ENCODE measurements at regions not wholly inside any gene's neighbourhood (a gene's known extent, or its start where the extent isn't known, plus 50 kb on each side); places are given as distances from the start of the nearest gene placed in this dataset.

DNA sequence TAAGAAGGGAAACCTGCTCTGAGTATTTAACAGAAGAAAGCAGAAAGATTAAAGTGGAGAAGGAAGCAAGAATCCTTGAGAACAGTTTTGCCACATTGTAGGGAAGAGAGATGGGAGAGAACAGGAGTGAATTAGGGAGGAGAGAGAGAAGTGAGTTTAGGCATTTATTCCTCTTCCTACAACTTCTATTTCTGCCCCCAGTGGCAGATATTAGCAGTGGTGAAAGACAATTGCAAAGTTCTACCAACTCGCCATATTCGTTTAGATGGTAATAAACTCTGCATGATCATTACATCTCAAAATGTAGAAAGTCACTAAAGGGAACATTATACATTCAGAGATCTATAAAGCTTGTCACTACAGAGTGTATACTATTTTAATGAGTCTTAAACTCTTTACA, 440.1 kb upstream of the TRPC7 start:
- no peak for DNase-seq (ENCODE audit: low read depth in 1 of 2, low spot score in 1 of 2)
- in situ Hi-C loops (cut with HindIII; ENCODE audit: low pct_unique_long_range_greater_than_20kb, low sequenced_read_pairs): no loop called here
- no peak for TF ChIP-seq JUND (IDR thresholded peaks at IDR 0.05; ENCODE audit: low read depth)

DNA sequence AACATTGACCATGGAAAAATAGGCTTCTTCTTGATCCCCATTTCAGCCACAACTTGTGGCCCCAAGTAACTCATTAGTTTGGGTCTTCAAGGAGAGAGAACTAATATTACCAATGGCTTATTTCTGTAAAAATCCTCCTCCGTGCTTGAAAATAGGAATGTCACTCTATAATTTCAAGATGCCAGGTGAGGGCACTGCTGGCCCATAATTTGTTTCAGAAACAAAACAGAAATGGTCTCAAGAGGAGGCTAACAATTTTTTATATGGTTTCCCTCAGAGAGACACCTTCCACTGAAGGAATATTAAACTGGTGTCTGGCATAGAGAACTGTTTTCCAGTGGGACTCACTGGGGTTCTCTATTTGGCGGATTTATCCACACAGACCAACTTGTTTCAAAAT, 437.0 kb upstream of the TRPC7 start:
- no peak for TF ChIP-seq JUND (IDR thresholded peaks at IDR 0.05; ENCODE audit: low read depth)
- peak; percentile 19 to 51 for DNase-seq (ENCODE audit: low read depth in 1 of 2, low spot score in 1 of 2)
- in situ Hi-C loops (cut with HindIII; ENCODE audit: low pct_unique_long_range_greater_than_20kb, low sequenced_read_pairs): no loop called here

DNA sequence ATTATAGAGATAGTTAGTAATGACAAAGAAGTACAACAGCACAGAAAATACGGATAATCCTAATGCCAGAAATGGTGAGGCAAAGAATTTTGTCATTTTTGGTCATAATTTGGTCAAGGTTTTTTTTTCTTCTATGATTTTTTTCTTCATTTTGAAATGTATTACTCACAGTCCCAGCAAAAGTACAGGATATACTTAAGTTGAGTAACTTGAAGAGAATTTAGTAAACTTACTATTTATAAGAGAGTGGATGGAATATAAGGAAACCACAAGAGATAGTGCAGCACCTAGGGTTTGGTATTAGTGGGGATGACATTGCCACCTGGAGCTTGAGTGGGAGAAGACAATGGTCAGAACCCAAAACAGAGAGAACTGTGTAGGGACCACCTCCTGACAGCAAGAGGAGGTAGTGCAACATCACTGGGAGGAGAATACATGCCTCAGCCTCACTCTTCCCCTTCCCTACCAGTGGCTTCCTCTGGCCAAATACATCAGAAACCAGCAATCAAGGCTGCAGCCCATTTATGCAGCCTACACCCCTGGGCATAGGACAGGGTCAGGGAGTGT, 434.5 kb upstream of the TRPC7 start:
- no peak for TF ChIP-seq JUND (IDR thresholded peaks at IDR 0.05; ENCODE audit: low read depth)
- in situ Hi-C loops (cut with HindIII; ENCODE audit: low pct_unique_long_range_greater_than_20kb, low sequenced_read_pairs): no loop called here
- DNase-seq (ENCODE audit: low read depth in 1 of 2, low spot score in 1 of 2): peak in 1 of 2 experiments; percentile 24

DNA sequence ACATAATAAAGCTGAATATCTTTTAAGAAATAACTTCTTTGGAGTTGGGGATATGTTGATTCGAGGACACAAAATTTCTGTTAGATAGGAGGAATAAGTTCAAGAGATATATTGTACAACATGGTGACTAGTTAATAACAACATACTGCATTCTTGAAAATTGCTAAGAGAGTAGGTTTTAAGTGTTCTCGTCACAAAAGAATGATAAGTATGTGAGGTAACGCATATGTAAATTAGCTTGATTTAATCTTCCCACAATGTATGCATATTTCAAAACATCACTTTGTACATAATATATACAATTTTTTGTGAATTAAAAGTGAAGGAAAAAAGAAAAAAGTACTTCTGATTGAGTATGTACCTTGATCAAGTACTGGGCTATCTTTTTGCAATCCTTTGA, 428.0 kb upstream of the TRPC7 start:
- no peak for DNase-seq (ENCODE audit: low read depth in 1 of 2, low spot score in 1 of 2)
- TF ChIP-seq JUND (IDR thresholded peaks at IDR 0.05; ENCODE audit: low read depth): no peak
- in situ Hi-C loops (cut with HindIII; ENCODE audit: low pct_unique_long_range_greater_than_20kb, low sequenced_read_pairs): no loop called here

DNA sequence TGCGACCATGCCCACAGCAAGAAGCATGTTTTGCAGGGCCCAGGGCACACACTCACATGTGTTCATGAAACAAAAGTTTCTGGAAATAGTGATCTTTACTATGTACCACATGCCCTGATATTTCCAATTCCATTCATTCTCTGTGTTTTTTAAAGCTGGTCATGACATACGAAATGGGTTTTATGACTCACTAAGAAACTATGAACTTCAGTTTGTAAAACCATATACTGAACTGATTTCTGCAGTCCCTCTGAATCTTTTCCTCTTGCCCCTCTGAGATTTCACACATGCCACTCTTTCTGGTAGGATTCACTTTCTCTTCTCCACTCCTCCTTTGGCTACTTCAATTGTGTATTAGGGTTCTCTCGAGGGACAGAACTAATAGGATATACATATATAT, 416.1 kb upstream of the TRPC7 start:
- in situ Hi-C loops (cut with HindIII; ENCODE audit: low pct_unique_long_range_greater_than_20kb, low sequenced_read_pairs): no loop called here
- DNase-seq (ENCODE audit: low read depth in 1 of 2, low spot score in 1 of 2): no peak
- no peak for TF ChIP-seq JUND (IDR thresholded peaks at IDR 0.05; ENCODE audit: low read depth)

DNA sequence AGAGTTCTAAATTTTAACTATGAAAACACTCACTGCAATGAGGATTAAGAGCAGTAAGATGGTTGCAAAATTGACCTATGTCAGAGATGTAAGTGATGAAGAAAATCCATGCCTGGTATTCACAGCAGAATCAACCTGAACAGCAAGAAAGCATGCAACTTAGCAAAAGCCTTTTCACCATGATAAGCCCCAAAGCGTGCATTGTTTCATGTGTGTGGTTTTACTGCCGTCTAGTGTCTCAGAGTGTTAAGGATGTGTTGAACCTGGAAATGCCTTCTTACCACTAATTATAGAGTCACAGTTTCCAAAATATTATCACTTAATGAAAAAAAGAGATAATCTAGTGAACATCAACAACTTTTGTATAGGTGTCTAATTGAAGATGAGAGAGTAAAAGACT, 415.2 kb upstream of the TRPC7 start:
- no peak for TF ChIP-seq JUND (IDR thresholded peaks at IDR 0.05; ENCODE audit: low read depth)
- DNase-seq (ENCODE audit: low read depth in 1 of 2, low spot score in 1 of 2): peak in 1 of 2 experiments; percentile 71
- in situ Hi-C loops (cut with HindIII; ENCODE audit: low pct_unique_long_range_greater_than_20kb, low sequenced_read_pairs): no loop called here

DNA sequence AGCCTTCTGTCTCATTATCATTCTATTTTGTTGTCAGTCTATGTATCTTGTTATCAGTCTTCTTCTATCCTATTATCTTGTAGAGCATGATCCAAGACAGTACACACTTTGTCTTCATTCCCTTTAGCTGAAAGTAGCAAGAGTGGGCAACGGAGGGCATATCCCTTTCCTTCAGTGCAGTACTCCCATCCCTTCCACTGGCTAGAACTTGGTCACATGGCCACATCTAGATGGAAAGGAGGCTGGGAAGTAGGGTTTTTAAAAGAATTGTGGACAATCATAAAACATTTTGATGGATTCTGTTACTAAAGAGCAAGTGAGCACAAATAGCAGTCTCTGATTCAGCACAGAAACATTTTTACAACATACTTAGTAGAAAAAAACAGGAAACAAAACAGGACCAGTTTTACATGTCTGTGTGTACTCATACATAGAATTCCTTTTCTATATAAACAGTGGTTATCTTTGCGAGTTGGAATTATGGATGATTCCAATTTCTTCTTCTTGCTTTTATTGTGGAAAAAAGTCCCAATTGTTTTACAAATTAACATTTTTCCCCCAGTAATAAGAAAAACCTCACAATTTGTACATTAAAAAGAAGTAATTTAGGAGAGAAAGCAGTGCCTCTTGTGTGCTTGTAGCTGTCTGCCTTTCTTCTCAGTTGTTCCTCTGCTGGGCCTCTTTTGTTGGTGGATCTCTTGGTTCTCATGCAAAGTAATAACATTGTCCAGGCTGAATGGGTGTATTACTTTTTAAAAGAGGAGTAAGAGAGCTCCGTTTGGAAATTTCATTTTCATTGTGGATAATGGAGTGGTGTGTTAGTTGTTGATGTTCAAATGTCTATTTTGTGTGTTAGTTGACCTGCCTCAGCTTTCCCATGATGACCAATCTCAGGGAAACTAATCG, 410.9 kb upstream of the TRPC7 start:
- peak; percentile 70; the same call in 1 of the 2 replicates for TF ChIP-seq JUND (IDR thresholded peaks at IDR 0.05; ENCODE audit: low read depth)
- peak in 1 of 2 experiments; percentile 60 for DNase-seq (ENCODE audit: low read depth in 1 of 2, low spot score in 1 of 2)
- in situ Hi-C loops (cut with HindIII; ENCODE audit: low pct_unique_long_range_greater_than_20kb, low sequenced_read_pairs): no loop called here

DNA sequence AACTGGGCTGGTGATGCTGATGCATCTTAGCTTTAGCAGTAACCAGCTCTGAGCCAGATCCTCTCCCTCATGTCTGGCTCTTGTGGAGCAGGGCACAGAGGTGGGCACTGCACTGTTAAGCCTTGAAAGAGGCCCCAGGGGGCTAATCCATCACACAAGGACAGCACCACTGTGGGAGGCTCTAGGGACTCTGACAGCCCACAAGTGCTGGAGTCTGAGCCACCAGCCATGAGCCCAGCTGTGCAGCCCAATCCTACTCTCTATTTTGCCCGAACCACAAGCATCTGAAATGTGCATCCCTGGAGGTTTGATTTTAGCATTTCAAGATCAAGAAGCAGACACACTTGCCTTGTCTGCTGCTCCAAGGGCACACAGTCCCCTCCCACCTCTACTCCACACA, 407.1 kb upstream of the TRPC7 start:
- in situ Hi-C loops (cut with HindIII; ENCODE audit: low pct_unique_long_range_greater_than_20kb, low sequenced_read_pairs): no loop called here
- no peak for TF ChIP-seq JUND (IDR thresholded peaks at IDR 0.05; ENCODE audit: low read depth)
- no peak for DNase-seq (ENCODE audit: low read depth in 1 of 2, low spot score in 1 of 2)

DNA sequence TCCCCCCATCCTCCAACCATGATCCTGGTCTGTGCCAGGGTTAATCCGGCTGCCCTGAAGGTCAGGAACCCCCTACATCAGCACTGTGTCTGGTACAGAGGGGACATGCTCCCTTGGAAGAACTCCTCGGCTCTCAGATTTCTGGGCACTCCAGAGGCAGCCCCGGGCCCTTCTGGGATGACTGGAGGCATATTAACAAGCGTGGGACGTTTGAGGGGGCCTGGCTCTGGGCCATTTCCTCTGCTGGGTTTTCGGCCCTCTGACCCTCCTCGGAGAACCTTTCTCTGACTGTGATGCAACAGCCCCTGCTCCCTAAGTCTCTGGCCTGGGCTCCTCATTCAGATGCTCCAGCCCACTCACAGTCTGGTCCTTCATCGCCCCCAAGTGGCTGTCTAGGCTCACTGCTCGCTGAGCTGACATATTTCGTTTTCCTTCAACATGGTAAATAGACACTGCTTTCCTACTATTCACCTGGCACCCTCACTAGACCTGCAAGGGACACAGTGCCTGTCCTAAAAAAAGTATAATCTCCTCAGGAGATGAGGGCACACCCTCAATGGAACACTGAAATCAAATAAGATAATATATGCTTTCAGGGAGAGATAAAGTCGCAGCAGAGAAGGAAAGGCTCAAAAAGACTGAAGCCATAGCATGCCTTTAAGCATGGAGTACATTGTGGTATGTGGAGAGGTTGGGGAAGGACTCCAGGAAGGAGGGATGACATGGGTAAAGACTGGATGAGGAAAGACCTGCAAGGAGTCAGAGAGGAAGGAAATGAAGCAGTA, 404.7 kb upstream of the TRPC7 start:
- no peak for TF ChIP-seq JUND (IDR thresholded peaks at IDR 0.05; ENCODE audit: low read depth)
- DNase-seq (ENCODE audit: low read depth in 1 of 2, low spot score in 1 of 2): peak; percentile 72 to 89
- in situ Hi-C loops (cut with HindIII; ENCODE audit: low pct_unique_long_range_greater_than_20kb, low sequenced_read_pairs): no loop called here

DNA sequence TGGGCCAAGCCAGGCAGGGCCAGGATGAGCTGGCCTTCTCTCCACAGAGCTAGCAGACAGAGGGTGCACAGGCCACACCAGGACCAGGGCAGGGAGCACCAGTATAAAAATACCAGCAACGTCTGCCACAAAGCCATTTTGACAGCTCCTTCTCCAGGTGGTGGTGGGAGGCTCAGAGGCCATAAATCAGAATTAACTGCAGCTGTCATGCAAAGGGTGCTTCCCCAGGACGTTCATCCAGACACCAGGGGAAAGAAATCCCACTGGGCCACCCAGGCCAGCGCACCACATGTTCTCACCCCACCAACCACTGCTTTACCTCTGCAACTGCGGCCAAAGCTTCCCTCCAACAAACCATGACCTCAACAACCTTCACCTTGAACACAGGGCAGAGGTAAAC, 403.7 kb upstream of the TRPC7 start:
- DNase-seq (ENCODE audit: low read depth in 1 of 2, low spot score in 1 of 2): no peak
- in situ Hi-C loops (cut with HindIII; ENCODE audit: low pct_unique_long_range_greater_than_20kb, low sequenced_read_pairs): no loop called here
- no peak for TF ChIP-seq JUND (IDR thresholded peaks at IDR 0.05; ENCODE audit: low read depth)

DNA sequence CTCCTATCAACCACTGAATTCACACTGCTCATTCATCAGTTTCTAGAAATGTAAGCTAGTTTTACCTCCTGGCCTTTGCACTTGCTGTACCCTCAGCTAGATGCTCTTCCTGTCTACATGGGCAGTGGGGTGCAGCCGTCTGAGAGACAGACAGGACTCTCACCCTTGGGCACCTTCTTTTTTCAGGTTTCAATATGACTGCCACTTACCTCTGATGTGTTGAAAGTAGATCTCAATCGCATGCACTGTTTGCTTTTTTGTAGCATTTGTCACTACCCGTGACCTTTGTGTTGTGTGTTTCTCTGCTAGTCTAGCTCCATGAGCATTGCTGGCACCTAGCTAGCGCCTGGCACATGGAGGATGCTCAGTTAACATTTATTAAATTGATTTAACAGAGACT, 403.1 kb upstream of the TRPC7 start:
- in situ Hi-C loops (cut with HindIII; ENCODE audit: low pct_unique_long_range_greater_than_20kb, low sequenced_read_pairs): no loop called here
- DNase-seq (ENCODE audit: low read depth in 1 of 2, low spot score in 1 of 2): peak; percentile 23 to 61
- TF ChIP-seq JUND (IDR thresholded peaks at IDR 0.05; ENCODE audit: low read depth): no peak

DNA sequence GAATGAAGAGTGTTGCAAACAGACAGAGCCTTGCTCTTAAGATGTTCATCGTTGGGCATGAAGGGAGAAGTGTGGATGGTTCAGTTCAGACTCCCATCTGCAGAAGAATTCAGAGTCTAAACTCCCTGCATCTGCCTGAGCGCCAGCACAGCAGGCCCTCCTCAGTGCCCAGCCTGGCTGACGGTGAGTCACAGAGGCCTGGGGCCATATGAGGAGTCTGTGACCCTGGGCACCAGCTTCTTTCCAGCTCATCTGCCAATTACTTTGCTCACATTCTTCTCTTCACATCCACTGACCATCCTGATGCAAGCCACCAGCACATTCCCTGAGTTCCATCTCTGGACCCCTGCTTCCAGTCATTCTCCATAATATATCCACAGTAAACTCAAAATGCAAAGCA, 401.1 kb upstream of the TRPC7 start:
- no peak for TF ChIP-seq JUND (IDR thresholded peaks at IDR 0.05; ENCODE audit: low read depth)
- in situ Hi-C loops (cut with HindIII; ENCODE audit: low pct_unique_long_range_greater_than_20kb, low sequenced_read_pairs): no loop called here
- DNase-seq (ENCODE audit: low read depth in 1 of 2, low spot score in 1 of 2): no peak

DNA sequence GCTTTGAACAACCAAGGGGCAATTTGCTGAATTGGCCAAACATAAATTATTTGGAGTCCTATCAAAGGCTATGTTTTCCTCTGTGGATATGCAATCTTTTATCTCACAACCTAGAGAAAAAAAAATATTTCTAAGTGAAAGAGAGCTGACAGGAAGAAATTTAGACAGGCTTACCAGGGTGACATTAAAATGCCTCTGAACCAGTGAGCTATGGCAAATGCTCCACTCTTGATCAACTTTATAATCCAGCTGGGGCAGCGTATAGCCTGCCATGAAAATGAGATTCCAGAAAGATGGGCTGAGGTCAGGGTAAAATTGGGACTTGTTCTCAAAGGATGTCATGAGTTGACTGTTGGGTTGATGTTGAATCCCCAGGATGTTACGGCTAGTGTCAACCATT, 399.3 kb upstream of the TRPC7 start:
- DNase-seq (ENCODE audit: low read depth in 1 of 2, low spot score in 1 of 2): no peak
- TF ChIP-seq JUND (IDR thresholded peaks at IDR 0.05; ENCODE audit: low read depth): no peak
- in situ Hi-C loops (cut with HindIII; ENCODE audit: low pct_unique_long_range_greater_than_20kb, low sequenced_read_pairs): no loop called here

All from T47D (cell line).